HEK293 (cell line): ENCODE measurements at regions not wholly inside any gene's neighbourhood (a gene's known extent, or its start where the extent isn't known, plus 50 kb on each side); places are given as distances from the start of the nearest gene placed in this dataset.

Experiments
- BCL11A ChIP-seq: fragments of 450-650 bp; formaldehyde crosslinking; IDR thresholded peaks from 2 replicates; pipeline ENCODE4 v1.5.1; 2016; ENCODE audit warnings: low read depth, missing biosample characterization, missing genetic modification characterization
- KLF8 ChIP-seq: fragments of 450-650 bp; formaldehyde crosslinking; IDR thresholded peaks from 2 replicates; pipeline ENCODE4 v1.5.1; 2016; ENCODE audit warnings: missing biosample characterization, missing genetic modification characterization
- SETDB1 ChIP-seq: IDR thresholded peaks from one replicate; pipeline ENCODE4 v1.6.1; 2017; ENCODE audit warnings: mild to moderate bottlenecking, low read length, moderate library complexity, mixed read lengths; ENCODE audit not compliant: insufficient read length
- YY1 ChIP-seq: fragments of 450-650 bp; formaldehyde crosslinking; IDR thresholded peaks from 2 replicates; pipeline ENCODE4 v1.5.1; 2018; ENCODE audit warnings: missing biosample characterization, missing genetic modification characterization
- YY2 ChIP-seq: fragments of 450-650 bp; formaldehyde crosslinking; IDR thresholded peaks from 2 replicates; pipeline ENCODE4 v1.5.1; 2016; ENCODE audit warnings: missing biosample characterization, missing genetic modification characterization
- ZBTB7A ChIP-seq: fragments of 450-650 bp; formaldehyde crosslinking; IDR thresholded peaks from 2 replicates; pipeline ENCODE4 v1.5.1; 2016; ENCODE audit warnings: low read depth, missing biosample characterization, missing genetic modification characterization
- ZBTB8A ChIP-seq: fragments of 450-650 bp; formaldehyde crosslinking; IDR thresholded peaks from 2 replicates; pipeline ENCODE4 v1.5.1; 2016; ENCODE audit warnings: missing biosample characterization, missing genetic modification characterization
- ZFP69B ChIP-seq: fragments of 450-650 bp; formaldehyde crosslinking; IDR thresholded peaks from 2 replicates; pipeline ENCODE4 v1.5.1; 2016; ENCODE audit warnings: missing biosample characterization, missing genetic modification characterization
- ZNF121 ChIP-seq: fragments of 450-650 bp; formaldehyde crosslinking; IDR thresholded peaks from 2 replicates; pipeline ENCODE4 v1.5.1; 2016; ENCODE audit warnings: missing biosample characterization, missing genetic modification characterization
- ZNF174 ChIP-seq: fragments of 450-650 bp; formaldehyde crosslinking; IDR thresholded peaks from 2 replicates; pipeline ENCODE4 v1.5.0; 2017; ENCODE audit warnings: missing biosample characterization, mild to moderate bottlenecking, missing genetic modification characterization
- ZNF175 ChIP-seq: fragments of 450-650 bp; formaldehyde crosslinking; IDR thresholded peaks from 2 replicates; pipeline ENCODE4 v1.5.1; 2016; ENCODE audit warnings: missing biosample characterization, missing genetic modification characterization
- ZNF18 ChIP-seq: fragments of 450-650 bp; formaldehyde crosslinking; IDR thresholded peaks from 2 replicates; pipeline ENCODE4 v1.5.1; 2016; ENCODE audit warnings: missing biosample characterization, missing genetic modification characterization
- ZNF19 ChIP-seq: fragments of 450-650 bp; formaldehyde crosslinking; IDR thresholded peaks from 2 replicates; pipeline ENCODE4; 2016; ENCODE audit warnings: missing biosample characterization, missing genetic modification characterization, low read depth
- ZNF221 ChIP-seq: fragments of 450-650 bp; formaldehyde crosslinking; IDR thresholded peaks from 2 replicates; pipeline ENCODE4 v1.5.1; 2017; ENCODE audit warnings: missing biosample characterization, missing genetic modification characterization, borderline replicate concordance
- ZNF248 ChIP-seq: fragments of 450-650 bp; formaldehyde crosslinking; IDR thresholded peaks from 2 replicates; pipeline ENCODE4 v1.5.1; 2017; ENCODE audit warnings: missing biosample characterization, missing genetic modification characterization
- ZNF311 ChIP-seq: fragments of 450-650 bp; formaldehyde crosslinking; IDR thresholded peaks from 2 replicates; pipeline ENCODE4 v1.5.1; 2017; ENCODE audit warnings: missing biosample characterization, missing genetic modification characterization, borderline replicate concordance
- ZNF366 ChIP-seq: fragments of 450-650 bp; formaldehyde crosslinking; conservative IDR thresholded peaks from 2 replicates; pipeline ENCODE4 v1.5.1; 2016; ENCODE audit warnings: missing biosample characterization, missing genetic modification characterization
- ZNF600 ChIP-seq: fragments of 450-650 bp; formaldehyde crosslinking; IDR thresholded peaks from 2 replicates; pipeline ENCODE4 v1.5.1; 2016; ENCODE audit warnings: missing biosample characterization, missing genetic modification characterization
- ZNF621 ChIP-seq: fragments of 450-650 bp; formaldehyde crosslinking; IDR thresholded peaks from 2 replicates; pipeline ENCODE4 v1.5.1; 2017; ENCODE audit warnings: missing biosample characterization, missing genetic modification characterization
- ZNF623 ChIP-seq: fragments of 450-650 bp; formaldehyde crosslinking; IDR thresholded peaks from 2 replicates; pipeline ENCODE4 v1.5.1; 2016; ENCODE audit warnings: missing biosample characterization, missing genetic modification characterization
- ZNF626 ChIP-seq: fragments of 450-650 bp; sonication (Bioruptor Pico); formaldehyde crosslinking; IDR thresholded peaks from 2 replicates; pipeline ENCODE4 v1.5.1; 2018; ENCODE audit warnings: missing biosample characterization, missing genetic modification characterization, inconsistent platforms
- ZNF645 ChIP-seq: fragments of 450-650 bp; formaldehyde crosslinking; IDR thresholded peaks from 2 replicates; pipeline ENCODE4; 2016; ENCODE audit warnings: missing biosample characterization, missing genetic modification characterization
- ZNF670 ChIP-seq: fragments of 450-650 bp; formaldehyde crosslinking; IDR thresholded peaks from 2 replicates; pipeline ENCODE4 v1.5.1; 2016; ENCODE audit warnings: missing biosample characterization, missing genetic modification characterization, low read depth
- ZNF707 ChIP-seq: fragments of 450-650 bp; formaldehyde crosslinking; IDR thresholded peaks from 2 replicates; pipeline ENCODE4 v1.5.1; 2016; ENCODE audit warnings: missing biosample characterization, missing genetic modification characterization
- ZNF777 ChIP-seq: fragments of 450-650 bp; formaldehyde crosslinking; IDR thresholded peaks from 2 replicates; pipeline ENCODE4 v1.5.1; 2017; ENCODE audit warnings: missing biosample characterization, missing genetic modification characterization, borderline replicate concordance
- ZNF785 ChIP-seq: fragments of 450-650 bp; formaldehyde crosslinking; IDR thresholded peaks from 2 replicates; pipeline ENCODE4 v1.5.1; 2016; ENCODE audit warnings: missing biosample characterization, missing genetic modification characterization
- ZNF791 ChIP-seq: fragments of 450-650 bp; formaldehyde crosslinking; IDR thresholded peaks from 2 replicates; pipeline ENCODE4 v1.5.1; 2016; ENCODE audit warnings: missing biosample characterization, missing genetic modification characterization
- ZSCAN16 ChIP-seq: fragments of 450-650 bp; formaldehyde crosslinking; IDR thresholded peaks from 2 replicates; pipeline ENCODE4 v1.5.1; 2016; ENCODE audit warnings: missing biosample characterization, missing genetic modification characterization
- ZXDB ChIP-seq: fragments of 450-650 bp; formaldehyde crosslinking; IDR thresholded peaks from 2 replicates; pipeline ENCODE4 v1.5.1; 2016; ENCODE audit warnings: missing biosample characterization, missing genetic modification characterization
- TF ChIP-seq, protein P1 (sequence below): fragments of 450-650 bp; formaldehyde crosslinking; IDR thresholded peaks from 2 replicates; pipeline ENCODE4 v1.5.1; 2016; ENCODE audit warnings: missing biosample characterization, missing genetic modification characterization
- TF ChIP-seq, protein P2 (sequence below): fragments of 450-650 bp; formaldehyde crosslinking; IDR thresholded peaks from 2 replicates; pipeline ENCODE4 v1.5.1; 2016; ENCODE audit warnings: missing biosample characterization, missing genetic modification characterization
- TF ChIP-seq, protein P3 (sequence below): fragments of 450-650 bp; formaldehyde crosslinking; IDR thresholded peaks from 2 replicates; pipeline ENCODE4 v1.5.1; 2016; ENCODE audit warnings: missing biosample characterization, missing genetic modification characterization

GRCh38 chr3:157856078-157856939, 249.9 kb downstream of the SHOX2 start (continued):
- TF ChIP-seq, protein P1, sequence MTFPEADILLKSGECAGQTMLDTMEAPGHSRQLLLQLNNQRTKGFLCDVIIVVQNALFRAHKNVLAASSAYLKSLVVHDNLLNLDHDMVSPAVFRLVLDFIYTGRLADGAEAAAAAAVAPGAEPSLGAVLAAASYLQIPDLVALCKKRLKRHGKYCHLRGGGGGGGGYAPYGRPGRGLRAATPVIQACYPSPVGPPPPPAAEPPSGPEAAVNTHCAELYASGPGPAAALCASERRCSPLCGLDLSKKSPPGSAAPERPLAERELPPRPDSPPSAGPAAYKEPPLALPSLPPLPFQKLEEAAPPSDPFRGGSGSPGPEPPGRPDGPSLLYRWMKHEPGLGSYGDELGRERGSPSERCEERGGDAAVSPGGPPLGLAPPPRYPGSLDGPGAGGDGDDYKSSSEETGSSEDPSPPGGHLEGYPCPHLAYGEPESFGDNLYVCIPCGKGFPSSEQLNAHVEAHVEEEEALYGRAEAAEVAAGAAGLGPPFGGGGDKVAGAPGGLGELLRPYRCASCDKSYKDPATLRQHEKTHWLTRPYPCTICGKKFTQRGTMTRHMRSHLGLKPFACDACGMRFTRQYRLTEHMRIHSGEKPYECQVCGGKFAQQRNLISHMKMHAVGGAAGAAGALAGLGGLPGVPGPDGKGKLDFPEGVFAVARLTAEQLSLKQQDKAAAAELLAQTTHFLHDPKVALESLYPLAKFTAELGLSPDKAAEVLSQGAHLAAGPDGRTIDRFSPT (tag by site-specific recombination) = peak; percentile 64; the same call in 1 of the 2 replicates
- no peak for TF ChIP-seq YY2 (tag by site-specific recombination)
- TF ChIP-seq ZNF248 (tag by site-specific recombination) = no peak
- TF ChIP-seq ZNF785 (tag by site-specific recombination) = no peak
- TF ChIP-seq ZNF175 (tag by site-specific recombination) = no peak
- TF ChIP-seq KLF8 (tag by site-specific recombination) = peak; percentile 71; the same call in 1 of the 2 replicates
- TF ChIP-seq ZNF121 (tag by site-specific recombination) = no peak
- no peak for TF ChIP-seq ZNF19 (tag by site-specific recombination)
- TF ChIP-seq ZNF623 (tag by site-specific recombination) = no peak
- TF ChIP-seq BCL11A (tag by site-specific recombination) = peak; percentile 78; the same call in 1 of the 2 replicates
- TF ChIP-seq ZBTB8A (tag by site-specific recombination) = no peak
- TF ChIP-seq, protein P2, sequence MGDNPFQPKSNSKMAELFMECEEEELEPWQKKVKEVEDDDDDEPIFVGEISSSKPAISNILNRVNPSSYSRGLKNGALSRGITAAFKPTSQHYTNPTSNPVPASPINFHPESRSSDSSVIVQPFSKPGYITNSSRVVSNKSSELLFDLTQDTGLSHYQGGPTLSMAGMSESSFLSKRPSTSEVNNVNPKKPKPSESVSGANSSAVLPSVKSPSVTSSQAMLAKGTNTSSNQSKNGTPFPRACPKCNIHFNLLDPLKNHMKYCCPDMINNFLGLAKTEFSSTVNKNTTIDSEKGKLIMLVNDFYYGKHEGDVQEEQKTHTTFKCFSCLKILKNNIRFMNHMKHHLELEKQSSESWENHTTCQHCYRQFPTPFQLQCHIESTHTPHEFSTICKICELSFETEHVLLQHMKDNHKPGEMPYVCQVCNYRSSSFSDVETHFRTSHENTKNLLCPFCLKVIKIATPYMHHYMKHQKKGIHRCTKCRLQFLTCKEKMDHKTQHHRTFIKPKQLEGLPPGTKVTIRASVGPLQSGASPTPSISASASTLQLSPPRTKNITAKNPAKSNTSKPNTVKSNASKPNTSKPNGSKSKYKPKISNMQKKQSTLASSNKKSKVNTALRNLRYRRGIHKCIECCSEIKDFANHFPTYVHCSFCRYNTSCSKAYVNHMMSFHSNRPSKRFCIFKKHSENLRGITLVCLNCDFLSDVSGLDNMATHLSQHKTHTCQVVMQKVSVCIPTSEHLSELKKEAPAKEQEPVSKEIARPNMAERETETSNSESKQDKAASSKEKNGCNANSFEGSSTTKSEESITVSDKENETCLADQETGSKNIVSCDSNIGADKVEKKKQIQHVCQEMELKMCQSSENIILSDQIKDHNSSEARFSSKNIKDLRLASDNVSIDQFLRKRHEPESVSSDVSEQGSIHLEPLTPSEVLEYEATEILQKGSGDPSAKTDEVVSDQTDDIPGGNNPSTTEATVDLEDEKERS (tag by site-specific recombination) = no peak
- no peak for TF ChIP-seq YY1
- TF ChIP-seq ZNF600 (tag by site-specific recombination) = no peak
- TF ChIP-seq ZNF18 (tag by site-specific recombination) = no peak
- no peak for TF ChIP-seq ZBTB7A (tag by site-specific recombination)
- TF ChIP-seq ZSCAN16 (tag by site-specific recombination) = no peak
- 0 out of 2 replicates have a peak, but pooled peaks have one; percentile 21 for TF ChIP-seq ZXDB
- no peak for TF ChIP-seq ZNF670
- no peak for TF ChIP-seq ZNF777 (tag by site-specific recombination)
- no peak for TF ChIP-seq ZNF221 (tag by site-specific recombination)
- no peak for TF ChIP-seq ZNF791 (tag by site-specific recombination)
- TF ChIP-seq, protein P3, sequence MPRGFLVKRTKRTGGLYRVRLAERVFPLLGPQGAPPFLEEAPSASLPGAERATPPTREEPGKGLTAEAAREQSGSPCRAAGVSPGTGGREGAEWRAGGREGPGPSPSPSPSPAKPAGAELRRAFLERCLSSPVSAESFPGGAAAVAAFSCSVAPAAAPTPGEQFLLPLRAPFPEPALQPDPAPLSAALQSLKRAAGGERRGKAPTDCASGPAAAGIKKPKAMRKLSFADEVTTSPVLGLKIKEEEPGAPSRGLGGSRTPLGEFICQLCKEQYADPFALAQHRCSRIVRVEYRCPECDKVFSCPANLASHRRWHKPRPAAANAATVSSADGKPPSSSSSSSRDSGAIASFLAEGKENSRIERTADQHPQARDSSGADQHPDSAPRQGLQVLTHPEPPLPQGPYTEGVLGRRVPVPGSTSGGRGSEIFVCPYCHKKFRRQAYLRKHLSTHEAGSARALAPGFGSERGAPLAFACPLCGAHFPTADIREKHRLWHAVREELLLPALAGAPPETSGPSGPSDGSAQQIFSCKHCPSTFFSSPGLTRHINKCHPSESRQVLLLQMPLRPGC (tag by site-specific recombination) = peak; percentile 80
- no peak for TF ChIP-seq ZNF174 (tag by site-specific recombination)
- TF ChIP-seq ZNF366 = peak; percentile 63
- no peak for TF ChIP-seq ZFP69B (tag by site-specific recombination)
- no peak for TF ChIP-seq SETDB1
- TF ChIP-seq ZNF626 (tag by site-specific recombination) = no peak
- no peak for TF ChIP-seq ZNF311 (tag by site-specific recombination)
- no peak for TF ChIP-seq ZNF621 (tag by site-specific recombination)
- no peak for TF ChIP-seq ZNF645
- TF ChIP-seq ZNF707 (tag by site-specific recombination) = no peak
